Neural progenitor cell (in vitro differentiated cells): ENCODE measurements at regions not wholly inside any gene's neighbourhood (a gene's known extent, or its start where the extent isn't known, plus 50 kb on each side); places are given as distances from the start of the nearest gene placed in this dataset.

Experiments
- DNase-seq: peaks from one replicate; pipeline ENCODE4 v3.0.0-alpha.2; 2016; ENCODE audit warnings: low spot score
- H2AFZ ChIP-seq: fragments of 200-600 bp; sonication (generic); replicated peaks from 2 replicates; pipeline ENCODE4 v1.6.1; 2016; ENCODE audit warnings: antibody characterized with exemption
- H3F3A ChIP-seq: fragments of 200-600 bp; sonication (generic); 2 replicates; pipeline ENCODE4 v1.6.1; 2016; ENCODE audit warnings: antibody characterized with exemption, low read depth
- H3K27ac ChIP-seq: fragments of 200-600 bp; sonication (generic); 2 replicates; pipeline ENCODE4 v1.5.1; 2016; ENCODE audit warnings: mild to moderate bottlenecking
- H3K27me3 ChIP-seq: fragments of 200-600 bp; sonication (generic); 2 replicates; pipeline ENCODE4 v1.6.1; 2016; ENCODE audit warnings: mild to moderate bottlenecking, moderate library complexity
- H3K36me3 ChIP-seq: fragments of 200-600 bp; sonication (generic); 2 replicates; pipeline ENCODE4 v1.5.1; 2016
- H3K4me1 ChIP-seq: fragments of 200-600 bp; sonication (generic); 2 replicates; pipeline ENCODE4 v1.6.1; 2016; ENCODE audit warnings: mixed run types
- H3K4me2 ChIP-seq: fragments of 200-600 bp; sonication (generic); 2 replicates; pipeline ENCODE4 v1.6.1; 2016
- H3K4me3 ChIP-seq: fragments of 200-600 bp; sonication (generic); 2 replicates; pipeline ENCODE4 v1.5.1; 2016
- H3K79me2 ChIP-seq: fragments of 200-600 bp; sonication (generic); 2 replicates; pipeline ENCODE4 v1.6.1; 2016; ENCODE audit warnings: low read depth
- H3K9ac ChIP-seq: fragments of 200-600 bp; sonication (generic); 2 replicates; pipeline ENCODE4 v1.6.1; 2016
- H3K9me3 ChIP-seq: fragments of 200-600 bp; sonication (generic); 2 replicates; pipeline ENCODE4 v1.5.1; 2016; ENCODE audit warnings: low read depth
- H4K20me1 ChIP-seq: fragments of 200-600 bp; sonication (generic); 2 replicates; pipeline ENCODE4 v1.6.1; 2016; ENCODE audit warnings: low read depth
- H3K27ac Mint-ChIP-seq: 3 replicates; pipeline ENCODE4 v1.8.0; 2021; ENCODE audit warnings: mixed read lengths
- H3K27me3 Mint-ChIP-seq: 2 replicates; pipeline ENCODE4 v1.8.0; 2022; ENCODE audit warnings: low read depth, mild to moderate bottlenecking, inconsistent platforms, moderate library complexity, mixed read lengths; ENCODE audit not compliant: insufficient read depth
- H3K36me3 Mint-ChIP-seq: 3 replicates; pipeline ENCODE4 v1.8.0; 2021; ENCODE audit warnings: mixed read lengths
- H3K4me1 Mint-ChIP-seq: 3 replicates; pipeline ENCODE4 v1.8.0; 2021; ENCODE audit warnings: mixed read lengths
- H3K4me3 Mint-ChIP-seq: 3 replicates; pipeline ENCODE4 v1.8.0; 2021; ENCODE audit warnings: mild to moderate bottlenecking, moderate library complexity, mixed read lengths
- H3K9me3 Mint-ChIP-seq: 3 replicates; pipeline ENCODE4 v1.8.0; 2020; ENCODE audit warnings: mixed read lengths
- CTCF ChIP-seq: fragments of 200-600 bp; sonication (generic); IDR thresholded peaks from 2 replicates; pipeline ENCODE4 v1.5.1; 2017; ENCODE audit warnings: antibody characterized with exemption, mild to moderate bottlenecking
- EZH2 ChIP-seq: fragments of 200-600 bp; sonication (generic); IDR thresholded peaks from 2 replicates; pipeline ENCODE4 v1.6.1; 2017; ENCODE audit warnings: antibody characterized with exemption, mild to moderate bottlenecking, moderate library complexity
- EZH2phosphoT487 ChIP-seq: fragments of 200-600 bp; sonication (generic); IDR thresholded peaks from 2 replicates; pipeline ENCODE4 v1.6.1; 2017; ENCODE audit warnings: antibody characterized with exemption

DNA sequence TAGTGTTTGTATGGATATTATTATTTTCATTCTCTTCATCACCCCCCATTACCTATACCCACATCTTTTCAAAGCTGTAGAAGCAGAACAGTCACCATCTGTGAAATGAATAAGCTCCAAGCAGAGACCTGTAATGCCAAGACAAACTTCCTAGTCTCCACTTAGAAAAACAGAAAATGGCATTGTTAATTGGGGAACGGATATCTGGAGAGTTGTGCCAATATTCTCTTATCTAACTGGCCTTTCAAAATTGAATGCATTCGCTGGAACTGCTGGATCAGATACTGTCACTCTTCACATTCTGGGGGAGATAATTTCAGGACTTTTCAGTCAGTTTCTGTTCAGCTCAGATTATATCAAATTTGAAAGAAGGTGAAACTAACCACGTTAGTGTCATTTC lies 464.4 kb upstream of the GOT2 start:
- Histone ChIP-seq H3K27me3 (no peaks in the 10 kb centered on the region), H3F3A (no peaks in the 10 kb centered on the region), H3K79me2 (no peaks in the 10 kb centered on the region), H3K9me3 (no peaks in the 10 kb centered on the region), H4K20me1 (no peaks in the 10 kb centered on the region), H3K9ac (no peak overlapping the region), H2AFZ (no peak overlapping the region), H3K36me3 (no peaks in the 10 kb centered on the region), H3K4me2 (no peak overlapping the region), H3K27ac (no peak overlapping the region), H3K4me1 (no peaks in the 10 kb centered on the region), H3K4me3 (no peak overlapping the region)
- H3K9me3 Mint-ChIP-seq: no peaks in the 10 kb centered on the region
- no peak overlapping the region for H3K27ac Mint-ChIP-seq
- no peak for TF ChIP-seq EZH2phosphoT487
- no peak for TF ChIP-seq EZH2
- TF ChIP-seq CTCF: no peak
- H3K4me3 Mint-ChIP-seq: no peak overlapping the region
- no peaks in the 10 kb centered on the region for H3K36me3 Mint-ChIP-seq
- DNase-seq: no peak
- H3K27me3 Mint-ChIP-seq: peaks cover 2% of the 10 kb centered on the region
- H3K4me1 Mint-ChIP-seq: no peaks in the 10 kb centered on the region

DNA sequence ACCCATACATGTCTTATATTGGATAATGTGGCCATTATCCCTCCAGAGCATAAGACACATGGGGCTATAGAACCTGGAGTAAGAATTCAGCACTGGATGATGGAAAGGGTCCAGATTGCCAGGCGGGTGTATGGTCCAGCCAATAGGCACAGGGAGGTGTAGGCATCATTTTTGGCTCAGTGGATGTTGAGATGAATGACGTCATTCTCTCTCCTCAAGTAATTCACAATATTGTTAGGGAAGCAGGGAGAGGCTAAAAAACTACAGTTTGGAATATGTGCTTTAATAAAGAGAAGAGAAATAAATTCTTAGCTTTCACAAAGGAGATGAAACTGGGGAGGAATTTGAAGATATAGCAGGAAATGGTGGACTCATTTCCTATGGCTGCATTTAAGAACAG lies 461.1 kb upstream of the GOT2 start:
- no peaks in the 10 kb centered on the region for H3K79me2 ChIP-seq
- no peaks in the 10 kb centered on the region for H4K20me1 ChIP-seq
- no peak for DNase-seq
- no peak for TF ChIP-seq EZH2
- H3K27ac ChIP-seq: no peak overlapping the region
- Mint-ChIP-seq H3K4me3 (no peak overlapping the region), H3K4me1 (no peaks in the 10 kb centered on the region), H3K36me3 (no peaks in the 10 kb centered on the region), H3K27me3 (peaks cover 2% of the 10 kb centered on the region), H3K27ac (no peak overlapping the region), H3K9me3 (no peaks in the 10 kb centered on the region)
- no peaks in the 10 kb centered on the region for H3K36me3 ChIP-seq
- no peak overlapping the region for H3K9ac ChIP-seq
- H3K9me3 ChIP-seq: no peaks in the 10 kb centered on the region
- no peak overlapping the region for H3K4me3 ChIP-seq
- no peaks in the 10 kb centered on the region for H3F3A ChIP-seq
- H3K4me2 ChIP-seq: no peak overlapping the region
- H3K27me3 ChIP-seq: no peaks in the 10 kb centered on the region
- no peaks in the 10 kb centered on the region for H3K4me1 ChIP-seq
- H2AFZ ChIP-seq: no peak overlapping the region

DNA sequence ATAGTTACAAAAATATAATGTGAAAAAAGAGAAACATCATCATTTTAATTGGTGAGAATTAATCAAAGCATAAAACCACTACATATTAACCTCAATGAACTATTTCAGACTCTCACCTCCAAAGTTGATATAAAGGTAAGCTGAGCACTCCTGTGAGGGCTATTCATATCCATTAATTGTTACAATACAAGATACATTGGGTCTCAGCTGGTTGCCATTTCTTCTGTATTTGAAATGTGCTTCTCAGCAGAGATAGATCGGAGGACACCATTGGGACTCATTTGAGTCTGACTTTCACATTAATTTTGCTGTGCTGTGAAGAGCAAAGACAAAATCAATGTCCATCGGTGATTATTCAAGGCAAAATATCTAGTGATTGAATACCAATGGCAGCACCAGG lies 459.5 kb upstream of the GOT2 start:
- no peaks in the 10 kb centered on the region for H3K27me3 ChIP-seq
- H3K4me3 ChIP-seq: no peak overlapping the region
- H3F3A ChIP-seq: no peaks in the 10 kb centered on the region
- H3K9me3 ChIP-seq: no peaks in the 10 kb centered on the region
- Mint-ChIP-seq H3K36me3 (no peaks in the 10 kb centered on the region), H3K27ac (no peak overlapping the region), H3K4me3 (no peak overlapping the region), H3K4me1 (no peaks in the 10 kb centered on the region), H3K27me3 (peaks cover 2% of the 10 kb centered on the region), H3K9me3 (no peaks in the 10 kb centered on the region)
- no peak overlapping the region for H2AFZ ChIP-seq
- H3K36me3 ChIP-seq: no peaks in the 10 kb centered on the region
- H3K4me1 ChIP-seq: no peaks in the 10 kb centered on the region
- no peak overlapping the region for H3K4me2 ChIP-seq
- H3K9ac ChIP-seq: no peak overlapping the region
- no peak overlapping the region for H3K27ac ChIP-seq
- no peaks in the 10 kb centered on the region for H3K79me2 ChIP-seq
- DNase-seq: no peak
- H4K20me1 ChIP-seq: no peaks in the 10 kb centered on the region
- no peak for TF ChIP-seq EZH2

- no peaks in the 10 kb centered on the region for H3K9me3 ChIP-seq
- no peak overlapping the region for H3K27ac ChIP-seq
- H3K4me1 ChIP-seq: no peaks in the 10 kb centered on the region
- H3K4me1 Mint-ChIP-seq: no peaks in the 10 kb centered on the region
- H3K27ac Mint-ChIP-seq: no peak overlapping the region
- H3K9me3 Mint-ChIP-seq: no peaks in the 10 kb centered on the region
- H2AFZ ChIP-seq: peak overlapping the region; percentile 66
- no peak for TF ChIP-seq EZH2
- no peak for TF ChIP-seq EZH2phosphoT487
- peak; percentile 65 for TF ChIP-seq CTCF
- peak; percentile 63 for DNase-seq
- H3K4me3 Mint-ChIP-seq: no peak overlapping the region
- peaks cover 2% of the 10 kb centered on the region for H3K27me3 Mint-ChIP-seq
- no peaks in the 10 kb centered on the region for H3K36me3 Mint-ChIP-seq
- H3K4me3 ChIP-seq: no peak overlapping the region
- H3K27me3 ChIP-seq: no peaks in the 10 kb centered on the region
- H3K9ac ChIP-seq: no peak overlapping the region
- H3K36me3 ChIP-seq: no peaks in the 10 kb centered on the region
- H3K79me2 ChIP-seq: no peaks in the 10 kb centered on the region
- H4K20me1 ChIP-seq: no peaks in the 10 kb centered on the region
- no peak overlapping the region for H3K4me2 ChIP-seq
- H3F3A ChIP-seq: no peaks in the 10 kb centered on the region
Measured at GRCh38 chr16:59192551-59193199, 458.6 kb upstream of the GOT2 start.
